NOMO-1 treated with DMSO at 0.1 percent for 48 hours (cell line): ENCODE measurements at regions not wholly inside any gene's neighbourhood (a gene's known extent, or its start where the extent isn't known, plus 50 kb on each side); places are given as distances from the start of the nearest gene placed in this dataset.

ENCODE experiments used
- DNase-seq: peaks from one replicate; lab custom pipeline; 2025; ENCODE audit not compliant: unreplicated experiment; lab: John Stamatoyannopoulos, UW

- no peak for DNase-seq
These were observed 105.2 kb upstream of the VSTM2B start for GRCh38 chr19:29420482-29421195.

GRCh38 chr19:29421196-29421545, 104.6 kb upstream of the VSTM2B start:
- DNase-seq, result no peak

- no peak for DNase-seq
These were observed 103.7 kb upstream of the VSTM2B start for GRCh38 chr19:29422047-29422446.

- no peak for DNase-seq
These were observed 103.2 kb upstream of the VSTM2B start for GRCh38 chr19:29422486-29423085.

GRCh38 chr19:29428071-29428470, 97.7 kb upstream of the VSTM2B start:
- DNase-seq, result no peak

- DNase-seq, result no peak
These were observed 96.8 kb upstream of the VSTM2B start for GRCh38 chr19:29429021-29429420.

GRCh38 chr19:29429581-29429980, 96.2 kb upstream of the VSTM2B start:
- no peak for DNase-seq

- DNase-seq, result no peak
These were observed 94.5 kb upstream of the VSTM2B start for GRCh38 chr19:29431332-29431731.

GRCh38 chr19:29432677-29433076, 93.1 kb upstream of the VSTM2B start:
- DNase-seq, result no peak

GRCh38 chr19:29436591-29437103, 89.1 kb upstream of the VSTM2B start:
- DNase-seq, result no peak

- DNase-seq, result no peak
These were observed 86.8 kb upstream of the VSTM2B start for GRCh38 chr19:29439021-29439420.

- no peak for DNase-seq
These were observed 85.9 kb upstream of the VSTM2B start for GRCh38 chr19:29439688-29440550.

GRCh38 chr19:29442094-29442493, 83.7 kb upstream of the VSTM2B start:
- no peak for DNase-seq

- no peak for DNase-seq
These were observed 82.9 kb upstream of the VSTM2B start for GRCh38 chr19:29442910-29443309.

GRCh38 chr19:29445246-29445645, 80.5 kb upstream of the VSTM2B start:
- DNase-seq, result no peak

GRCh38 chr19:29446361-29446760, 79.4 kb upstream of the VSTM2B start:
- no peak for DNase-seq

- DNase-seq, result no peak
These were observed 77.7 kb upstream of the VSTM2B start for GRCh38 chr19:29448046-29448445.

- no peak for DNase-seq
These were observed 76.4 kb upstream of the VSTM2B start for GRCh38 chr19:29449371-29449770.

GRCh38 chr19:29450306-29450705, 75.5 kb upstream of the VSTM2B start:
- DNase-seq, result no peak

- DNase-seq, result no peak
These were observed 75.0 kb upstream of the VSTM2B start for GRCh38 chr19:29450812-29451211.

GRCh38 chr19:29454109-29454508, 71.7 kb upstream of the VSTM2B start:
- no peak for DNase-seq

GRCh38 chr19:29457413-29457812, 68.4 kb upstream of the VSTM2B start:
- DNase-seq, result no peak
